HFF-Myc (cell line): ENCODE measurements at regions not wholly inside any gene's neighbourhood (a gene's known extent, or its start where the extent isn't known, plus 50 kb on each side); places are given as distances from the start of the nearest gene placed in this dataset.
"Not testable (repeated sequence)": the region's sequence is repeated elsewhere in the genome, so short reads cannot be mapped to it uniquely, and the experiment has no call there.

ENCODE experiments used
- DNase-seq: peaks from one replicate; pipeline ENCODE4 v3.0.0-alpha.2; 2011; ENCODE audit warnings: low read depth; ENCODE audit errors: extremely low read depth
- H3K4me3 ChIP-seq: replicated peaks from 2 replicates; pipeline ENCODE4 v1.5.1; 2011; ENCODE audit warnings: low read depth, mild to moderate bottlenecking, control low read depth, low read length
- TF ChIP-seq, protein P1 (sequence below): IDR thresholded peaks from 2 replicates; pipeline ENCODE4 v1.5.1; 2012; ENCODE audit warnings: mild to moderate bottlenecking, low read depth, low read length, control low read depth; ENCODE audit errors: missing control alignments

DNA sequence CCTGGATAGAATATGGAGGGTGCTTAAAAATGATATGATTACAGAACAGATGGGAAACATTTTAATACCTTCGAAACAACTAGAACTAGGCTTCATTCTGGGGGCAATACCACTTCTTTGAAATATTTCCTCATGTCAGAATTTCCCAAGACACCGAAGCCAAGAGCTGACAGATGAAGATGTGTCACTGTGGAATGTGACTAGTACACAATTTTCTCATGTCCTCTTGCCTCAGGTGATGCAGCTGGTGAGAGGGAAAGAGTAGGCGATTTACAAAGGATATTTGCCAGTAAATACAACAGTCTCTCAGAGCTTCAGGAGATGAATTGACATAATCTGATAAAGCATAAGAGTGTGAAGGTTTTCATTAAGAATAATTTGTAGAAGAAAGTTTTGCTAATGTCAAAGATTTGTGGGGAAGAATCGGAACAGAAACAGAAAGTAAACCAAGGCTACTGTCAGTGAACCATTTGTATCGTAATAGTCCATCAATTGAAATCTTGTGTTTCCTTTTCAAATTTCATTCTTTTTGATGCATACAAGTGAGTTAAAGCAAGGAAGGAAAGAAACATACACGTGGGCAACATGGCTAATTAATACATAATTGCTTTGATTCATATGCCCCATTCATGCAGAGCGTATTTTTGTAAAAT, 164.7 kb upstream of the CCN2 start:
- TF ChIP-seq, protein P1, sequence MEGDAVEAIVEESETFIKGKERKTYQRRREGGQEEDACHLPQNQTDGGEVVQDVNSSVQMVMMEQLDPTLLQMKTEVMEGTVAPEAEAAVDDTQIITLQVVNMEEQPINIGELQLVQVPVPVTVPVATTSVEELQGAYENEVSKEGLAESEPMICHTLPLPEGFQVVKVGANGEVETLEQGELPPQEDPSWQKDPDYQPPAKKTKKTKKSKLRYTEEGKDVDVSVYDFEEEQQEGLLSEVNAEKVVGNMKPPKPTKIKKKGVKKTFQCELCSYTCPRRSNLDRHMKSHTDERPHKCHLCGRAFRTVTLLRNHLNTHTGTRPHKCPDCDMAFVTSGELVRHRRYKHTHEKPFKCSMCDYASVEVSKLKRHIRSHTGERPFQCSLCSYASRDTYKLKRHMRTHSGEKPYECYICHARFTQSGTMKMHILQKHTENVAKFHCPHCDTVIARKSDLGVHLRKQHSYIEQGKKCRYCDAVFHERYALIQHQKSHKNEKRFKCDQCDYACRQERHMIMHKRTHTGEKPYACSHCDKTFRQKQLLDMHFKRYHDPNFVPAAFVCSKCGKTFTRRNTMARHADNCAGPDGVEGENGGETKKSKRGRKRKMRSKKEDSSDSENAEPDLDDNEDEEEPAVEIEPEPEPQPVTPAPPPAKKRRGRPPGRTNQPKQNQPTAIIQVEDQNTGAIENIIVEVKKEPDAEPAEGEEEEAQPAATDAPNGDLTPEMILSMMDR, result no peak
- no peak for DNase-seq
- no peak overlapping the region for H3K4me3 ChIP-seq

DNA sequence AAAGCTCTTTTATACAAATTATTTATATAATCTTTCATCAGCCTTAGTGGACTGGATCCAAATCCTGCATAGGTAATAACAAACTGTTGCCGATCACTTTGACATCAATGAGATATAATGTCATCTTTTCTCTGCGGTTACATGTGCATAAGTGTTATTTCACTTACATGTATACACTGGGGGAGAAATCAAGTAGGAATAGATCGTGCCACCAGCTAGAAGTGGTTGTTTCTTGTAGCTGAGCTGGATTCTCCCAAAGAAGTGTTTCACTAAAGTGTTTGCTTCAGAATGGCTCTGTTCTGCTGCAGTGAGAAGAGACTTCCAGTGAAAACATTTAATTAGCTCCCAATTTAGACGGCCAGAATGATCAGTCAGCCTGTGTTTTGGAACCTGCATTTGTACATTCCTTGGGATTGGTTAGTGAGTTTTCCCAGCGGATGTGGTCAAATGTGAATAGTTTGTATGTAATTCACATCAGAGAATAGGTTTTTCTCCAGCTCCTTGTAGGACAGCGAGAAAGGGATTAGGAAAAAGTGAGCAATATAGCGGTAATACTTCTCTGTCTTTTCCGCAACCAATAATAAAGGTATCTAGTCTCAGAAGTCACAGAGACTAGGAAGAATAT, 163.1 kb upstream of the CCN2 start:
- TF ChIP-seq, protein P1, result no peak
- H3K4me3 ChIP-seq, result no peak overlapping the region
- no peak for DNase-seq

DNA sequence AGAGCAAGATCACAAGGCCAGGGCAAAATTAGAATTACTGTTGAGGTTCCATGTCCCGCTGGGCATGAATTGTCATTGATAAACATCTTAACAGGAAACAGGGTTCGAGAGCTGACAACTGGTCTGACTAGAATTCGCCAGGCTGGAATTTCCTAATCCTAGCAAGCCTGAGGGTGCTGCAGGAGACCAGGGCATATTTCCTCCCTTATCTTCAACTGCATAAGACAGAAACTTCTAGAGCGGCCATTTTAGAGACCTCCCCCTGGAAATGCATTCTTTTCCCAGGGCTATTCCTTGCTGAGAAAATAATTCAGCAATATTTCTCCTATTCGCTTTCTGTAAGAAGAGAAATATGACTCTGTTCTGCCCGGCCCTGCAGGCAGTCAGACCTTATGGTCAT, 158.6 kb upstream of the CCN2 start:
- not testable (repeated sequence) for DNase-seq, H3K4me3 ChIP-seq

DNA sequence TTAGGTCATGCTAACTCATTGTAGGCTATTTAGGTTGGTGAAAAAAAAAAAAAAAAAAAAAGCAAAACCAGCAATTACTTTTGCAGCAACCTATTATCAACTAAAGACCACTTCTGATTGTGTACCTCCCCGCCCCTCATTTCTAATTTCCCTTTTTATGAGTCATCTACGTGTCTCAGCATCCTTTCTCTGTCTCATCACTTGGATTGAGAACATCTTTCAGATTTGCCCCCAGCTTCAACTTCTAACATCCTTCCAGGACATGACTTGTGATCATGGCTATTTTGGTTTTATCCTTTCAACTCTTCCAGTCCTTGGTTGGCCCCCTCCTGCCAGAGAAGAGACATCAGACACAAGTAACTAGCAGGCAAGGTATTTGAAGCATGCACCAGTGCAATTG, 156.7 kb upstream of the CCN2 start:
- no peak for DNase-seq
- TF ChIP-seq, protein P1, result no peak
- H3K4me3 ChIP-seq, result no peak overlapping the region

DNA sequence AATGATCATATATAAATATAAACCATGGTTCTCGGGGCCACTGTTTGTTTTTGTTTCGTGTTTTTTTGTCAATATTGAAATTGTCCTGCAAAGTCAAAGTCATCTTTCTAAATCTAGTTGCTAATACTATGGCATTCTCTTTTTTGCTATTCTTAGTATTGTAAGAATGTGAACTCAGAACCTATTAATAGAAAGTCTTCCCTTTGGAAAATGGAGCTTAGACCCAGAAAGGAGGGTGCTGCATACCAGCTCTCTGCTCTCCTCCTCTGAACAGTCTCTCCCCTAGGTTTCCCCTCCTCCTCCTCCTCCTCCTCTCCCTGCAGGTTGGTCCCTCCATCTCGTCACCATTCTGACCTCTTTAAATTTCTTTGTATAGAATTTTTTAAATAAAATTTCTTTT, 150.4 kb upstream of the CCN2 start:
- TF ChIP-seq, protein P1, result no peak
- H3K4me3 ChIP-seq, result no peak overlapping the region
- no peak for DNase-seq

DNA sequence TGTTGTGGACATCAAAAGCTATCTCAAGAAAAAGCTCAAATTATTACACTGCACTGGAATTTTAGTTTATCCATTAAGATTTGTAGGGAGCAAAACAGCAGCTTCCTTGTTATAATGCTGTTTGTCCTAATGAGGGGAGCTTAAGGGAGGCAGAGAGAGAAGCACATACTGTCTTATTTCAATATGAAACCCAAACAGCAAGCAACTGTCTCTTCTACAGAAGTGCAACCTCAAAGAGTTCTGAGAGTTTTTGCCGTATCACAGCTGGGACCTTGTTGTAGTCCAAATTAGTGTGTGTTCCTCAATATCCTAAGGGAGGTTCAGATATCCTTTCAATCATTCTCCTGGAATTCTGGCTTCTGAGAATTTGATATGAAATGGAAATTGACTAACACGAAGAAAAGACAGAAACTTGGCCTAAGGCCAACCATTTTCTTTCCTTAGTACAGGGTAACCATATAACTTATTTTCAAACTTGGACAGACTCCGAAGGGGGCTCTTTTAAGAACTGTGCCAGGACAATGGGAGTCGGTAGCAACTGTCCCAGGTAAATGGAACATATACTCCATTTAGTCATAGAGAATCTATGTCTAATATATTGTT, 149.3 kb upstream of the CCN2 start:
- TF ChIP-seq, protein P1, result no peak
- H3K4me3 ChIP-seq, result no peak overlapping the region
- no peak for DNase-seq

DNA sequence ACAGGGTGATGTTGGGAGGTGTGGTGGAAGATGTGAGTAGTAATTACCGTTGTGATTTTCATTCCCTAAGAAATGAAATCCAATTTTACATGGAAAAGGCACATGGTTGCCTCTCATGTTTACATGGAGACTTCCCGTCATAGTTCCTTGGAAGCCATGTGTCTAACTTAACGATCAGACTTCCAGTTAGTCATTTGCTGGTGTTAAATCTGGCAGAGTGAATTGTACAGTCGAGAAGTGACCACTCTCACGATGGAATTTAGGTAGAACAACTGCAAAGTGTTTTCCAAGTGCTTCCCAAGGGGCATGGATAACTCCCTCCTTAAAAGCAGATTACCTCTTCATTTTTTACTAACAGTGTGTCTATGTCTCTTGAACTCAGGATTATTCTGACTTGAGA, 145.8 kb upstream of the CCN2 start:
- TF ChIP-seq, protein P1, result no peak
- no peak overlapping the region for H3K4me3 ChIP-seq
- DNase-seq, result no peak
